Body of pancreas (tissue), 4 donors: ENCODE measurements at regions not wholly inside any gene's neighbourhood (a gene's known extent, or its start where the extent isn't known, plus 50 kb on each side); places are given as distances from the start of the nearest gene placed in this dataset.

Experiments
- CTCF ChIP-seq, 7 experiments: fragments of 450-650 bp in 4 of 7; fragments of 200-600 bp in 3 of 7; sonication (generic) in 3 of 7; IDR thresholded peaks; one replicate each; pipeline ENCODE4 v1.5.1; 2016 to 2019; ENCODE audit warnings: antibody characterized with exemption in 7 of 7
- POLR2A ChIP-seq, 3 donors: fragments of 450-650 bp; IDR thresholded peaks; one replicate each; pipeline ENCODE4 v1.6.1; 2016; ENCODE audit warnings: antibody characterized with exemption in 3 of 3, mild to moderate bottlenecking in 2 of 3

- TF ChIP-seq CTCF (IDR thresholded peaks at IDR 0.05), result no peak
- no peak for TF ChIP-seq POLR2A (IDR thresholded peaks at IDR 0.05)
These were observed 300.3 kb downstream of the FOXO1 start for GRCh38 chr13:40366119-40366518.
